DND-41 (cell line): ENCODE measurements at regions not wholly inside any gene's neighbourhood (a gene's known extent, or its start where the extent isn't known, plus 50 kb on each side); places are given as distances from the start of the nearest gene placed in this dataset.

Experiments
- ATAC-seq: fragments of 200-7000 bp; cut with Tn5 transposase; 3 replicates; pipeline ENCODE4 v1.9.1; 2021; ENCODE audit warnings: low read depth; ENCODE audit not compliant: insufficient read depth
- DNase-seq: peaks from one replicate; pipeline ENCODE4 v3.0.0-alpha.2; 2020
- H2AFZ ChIP-seq: 2 replicates; pipeline ENCODE4 v1.6.0; 2012; ENCODE audit warnings: low read depth, low read length
- H3K27ac ChIP-seq: 2 replicates; pipeline ENCODE4 v1.5.1; 2012; ENCODE audit warnings: low read length, inconsistent platforms
- H3K27me3 ChIP-seq: fragments of 200-600 bp; sonication (generic); 2 replicates; pipeline ENCODE4 v1.6.0; 2012; ENCODE audit warnings: low read length, mild to moderate bottlenecking, inconsistent platforms; ENCODE audit not compliant: insufficient read depth, poor library complexity
- H3K36me3 ChIP-seq: 2 replicates; pipeline ENCODE4 v1.5.1; 2012; ENCODE audit warnings: low read length, inconsistent platforms; ENCODE audit not compliant: insufficient read depth
- H3K4me1 ChIP-seq: 2 replicates; pipeline ENCODE4 v1.5.1; 2012; ENCODE audit warnings: mild to moderate bottlenecking, low read length; ENCODE audit not compliant: insufficient read depth
- H3K4me2 ChIP-seq: 2 replicates; pipeline ENCODE4 v1.6.0; 2012; ENCODE audit warnings: mild to moderate bottlenecking, moderate library complexity, low read length, inconsistent platforms; ENCODE audit not compliant: insufficient read depth
- H3K4me3 ChIP-seq, 2 experiments: fragments of 200-600 bp in 1 of 2; shearing (Covaris generic) in 1 of 2; 2 replicates each; pipeline ENCODE4 v1.5.1; 2012 to 2016; ENCODE audit warnings: inconsistent platforms in 2 of 2, low read length in 2 of 2, mild to moderate bottlenecking in 2 of 2, low read depth in 1 of 2, moderate library complexity in 1 of 2
- H3K79me2 ChIP-seq: 2 replicates; pipeline ENCODE4 v1.6.0; 2012; ENCODE audit warnings: low read length, inconsistent platforms; ENCODE audit not compliant: insufficient read depth
- H3K9ac ChIP-seq: 2 replicates; pipeline ENCODE4 v1.6.0; 2012; ENCODE audit warnings: low read depth, mild to moderate bottlenecking, inconsistent platforms, low read length, moderate library complexity
- H3K9me3 ChIP-seq: 2 replicates; pipeline ENCODE4 v1.5.1; 2012; ENCODE audit warnings: low read length, moderate library complexity, mild to moderate bottlenecking, inconsistent platforms; ENCODE audit not compliant: insufficient read depth, severe bottlenecking
- H4K20me1 ChIP-seq: 2 replicates; pipeline ENCODE4 v1.6.0; 2012; ENCODE audit warnings: low read length; ENCODE audit not compliant: insufficient read depth
- CTCF ChIP-seq: IDR thresholded peaks from 2 replicates; pipeline ENCODE4 v1.5.1; 2012; ENCODE audit warnings: borderline replicate concordance, low read length, moderate library complexity, mild to moderate bottlenecking; ENCODE audit not compliant: poor library complexity, severe bottlenecking; ENCODE audit errors: extremely low read depth
- EZH2 ChIP-seq: IDR thresholded peaks from 3 replicates; pipeline ENCODE4 v1.6.1; 2012; ENCODE audit warnings: borderline replicate concordance, low read depth, mild to moderate bottlenecking, moderate library complexity, low read length, inconsistent platforms; ENCODE audit not compliant: severe bottlenecking

- Histone ChIP-seq H3K4me3 (no peak overlapping the region), H3K9me3 (no peaks in the 10 kb centered on the region), H3K79me2 (no peaks in the 10 kb centered on the region), H4K20me1 (no peaks in the 10 kb centered on the region), H3K27me3 (no peaks in the 10 kb centered on the region), H3K27ac (no peak overlapping the region), H3K4me1 (no peaks in the 10 kb centered on the region), H2AFZ (no peak overlapping the region), H3K4me2 (no peak overlapping the region), H3K9ac (no peak overlapping the region), H3K36me3 (no peaks in the 10 kb centered on the region)
- DNase-seq = no peak
- ATAC-seq = no peak
- TF ChIP-seq CTCF = no peak
- no peak for TF ChIP-seq EZH2
Observed at GRCh38 chr1:198435056-198435455, 105.4 kb downstream of the ATP6V1G3 start.

GRCh38 chr1:198424441-198424840 is 116.0 kb downstream of the ATP6V1G3 start:
- H3K27me3 ChIP-seq = no peaks in the 10 kb centered on the region
- no peaks in the 10 kb centered on the region for H3K9me3 ChIP-seq
- no peak overlapping the region for H3K4me3 ChIP-seq
- no peaks in the 10 kb centered on the region for H3K36me3 ChIP-seq
- no peaks in the 10 kb centered on the region for H4K20me1 ChIP-seq
- DNase-seq (no peak), ATAC-seq (no peak)
- no peak overlapping the region for H2AFZ ChIP-seq
- TF ChIP-seq EZH2 (no peak), CTCF (no peak)
- no peak overlapping the region for H3K27ac ChIP-seq
- H3K79me2 ChIP-seq = no peaks in the 10 kb centered on the region
- no peak overlapping the region for H3K9ac ChIP-seq
- no peak overlapping the region for H3K4me2 ChIP-seq
- H3K4me1 ChIP-seq = no peaks in the 10 kb centered on the region

- Histone ChIP-seq H3K4me3 (no peak overlapping the region), H3K4me2 (no peak overlapping the region), H4K20me1 (no peaks in the 10 kb centered on the region), H3K27ac (no peak overlapping the region), H3K9ac (no peak overlapping the region), H3K36me3 (no peaks in the 10 kb centered on the region), H3K4me1 (no peaks in the 10 kb centered on the region), H3K9me3 (no peaks in the 10 kb centered on the region), H2AFZ (no peak overlapping the region), H3K27me3 (no peaks in the 10 kb centered on the region), H3K79me2 (no peaks in the 10 kb centered on the region)
- no peak for ATAC-seq
- DNase-seq = no peak
- TF ChIP-seq CTCF (no peak), EZH2 (no peak)
Observed at GRCh38 chr1:198423673-198424072, 116.8 kb downstream of the ATP6V1G3 start.

- Histone ChIP-seq H3K4me3 (no peak overlapping the region), H2AFZ (no peak overlapping the region), H4K20me1 (no peaks in the 10 kb centered on the region), H3K4me1 (no peaks in the 10 kb centered on the region), H3K9me3 (no peaks in the 10 kb centered on the region), H3K36me3 (no peaks in the 10 kb centered on the region), H3K79me2 (no peaks in the 10 kb centered on the region), H3K27me3 (no peaks in the 10 kb centered on the region), H3K27ac (no peak overlapping the region), H3K4me2 (no peak overlapping the region), H3K9ac (no peak overlapping the region)
- no peak for TF ChIP-seq CTCF
- no peak for DNase-seq
- no peak for ATAC-seq
Observed at GRCh38 chr1:198417039-198417438, 123.4 kb downstream of the ATP6V1G3 start.
